ENCODE measurements at regions not wholly inside any gene's neighbourhood (a gene's known extent, or its start where the extent isn't known, plus 50 kb on each side); places are given as distances from the start of the nearest gene placed in this dataset.
"Not testable (repeated sequence)": the region's sequence is repeated elsewhere in the genome, so short reads cannot be mapped to it uniquely, and the experiment has no call there.

DNA sequence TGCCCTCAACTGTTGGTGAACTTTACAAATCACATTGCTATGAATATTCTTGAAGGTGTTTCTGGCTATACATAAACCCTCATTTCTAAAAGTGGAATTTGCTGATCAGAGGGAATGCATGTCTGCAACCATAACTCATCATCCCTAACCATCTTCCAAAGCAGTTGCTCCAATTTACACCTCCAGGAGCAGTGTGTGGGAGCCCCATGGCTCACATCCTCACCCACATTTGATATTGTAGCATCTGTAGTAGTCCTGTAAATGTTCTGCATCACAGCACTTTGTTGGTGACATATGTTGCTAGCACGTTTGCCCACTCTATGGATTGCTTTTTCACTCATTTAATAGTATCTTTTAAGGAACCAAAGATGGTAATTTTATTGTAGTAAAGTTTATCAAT, 183.8 kb upstream of the SMLR1 start:
- Mint-ChIP-seq H3K27me3 (no peaks in the 10 kb centered on the region), H3K27ac (no peak overlapping the region), H3K9me3 (ENCODE audit: insufficient read depth) (peaks cover 7% of the 10 kb centered on the region), H3K4me1 (no peaks in the 10 kb centered on the region), H3K4me3 (no peak overlapping the region)
- ChIA-PET POLR2A (no interaction called here), CTCF (no interaction called here)
- Histone ChIP-seq H4K20me1 (ENCODE audit: control insufficient read depth, insufficient read depth, low read length, poor library complexity, severe bottlenecking) (no peaks in the 10 kb centered on the region), H3K9ac (ENCODE audit: low read length) (no peak overlapping the region), H3K4me1 (ENCODE audit: control insufficient read depth in 2 of 2, insufficient read depth in 2 of 2, low read length in 2 of 2) (no peaks in the 10 kb centered on the region), H3K79me2 (ENCODE audit: control insufficient read depth, insufficient read depth, low read length) (no peaks in the 10 kb centered on the region), H3K27ac (ENCODE audit: low read length in 2 of 2) (no peak overlapping the region), H2AFZ (ENCODE audit: insufficient read depth, low read depth, low read length, poor library complexity, severe bottlenecking) (no peak overlapping the region), H3K9me3 (ENCODE audit: control extremely low read depth in 1 of 3, control insufficient read depth in 2 of 3, insufficient read depth in 1 of 3, low read length in 2 of 3) (peaks cover 0 to 4% (median 3%) of the 10 kb centered on the region in 3 donors), H3K4me2 (replicated peaks; ENCODE audit: low read depth, low read length, poor library complexity, severe bottlenecking) (no peak overlapping the region), H3K36me3 (replicated peaks in 1 of 2; ENCODE audit: control extremely low read depth in 1 of 2, control insufficient read depth in 1 of 2, extremely low read depth in 1 of 2, insufficient read depth in 2 of 2, low read length in 1 of 2) (no peaks in the 10 kb centered on the region), H3K27me3 (replicated peaks in 1 of 4; ENCODE audit: control extremely low read depth in 1 of 4, control insufficient read depth in 3 of 4, insufficient read depth in 4 of 4, low read length in 3 of 4) (no peaks in the 10 kb centered on the region), H3K4me3 (ENCODE audit: control extremely low read depth in 1 of 5, extremely low read depth in 1 of 5, insufficient read depth in 1 of 5, low read depth in 2 of 5, low read length in 4 of 5) (no peak overlapping the region)
- ATAC-seq (ENCODE audit: low read depth) (no peak), DNase-seq (no peak)
- intact Hi-C loops (cut with micrococcal nuclease): no loop called here
- TF ChIP-seq, protein P1, sequence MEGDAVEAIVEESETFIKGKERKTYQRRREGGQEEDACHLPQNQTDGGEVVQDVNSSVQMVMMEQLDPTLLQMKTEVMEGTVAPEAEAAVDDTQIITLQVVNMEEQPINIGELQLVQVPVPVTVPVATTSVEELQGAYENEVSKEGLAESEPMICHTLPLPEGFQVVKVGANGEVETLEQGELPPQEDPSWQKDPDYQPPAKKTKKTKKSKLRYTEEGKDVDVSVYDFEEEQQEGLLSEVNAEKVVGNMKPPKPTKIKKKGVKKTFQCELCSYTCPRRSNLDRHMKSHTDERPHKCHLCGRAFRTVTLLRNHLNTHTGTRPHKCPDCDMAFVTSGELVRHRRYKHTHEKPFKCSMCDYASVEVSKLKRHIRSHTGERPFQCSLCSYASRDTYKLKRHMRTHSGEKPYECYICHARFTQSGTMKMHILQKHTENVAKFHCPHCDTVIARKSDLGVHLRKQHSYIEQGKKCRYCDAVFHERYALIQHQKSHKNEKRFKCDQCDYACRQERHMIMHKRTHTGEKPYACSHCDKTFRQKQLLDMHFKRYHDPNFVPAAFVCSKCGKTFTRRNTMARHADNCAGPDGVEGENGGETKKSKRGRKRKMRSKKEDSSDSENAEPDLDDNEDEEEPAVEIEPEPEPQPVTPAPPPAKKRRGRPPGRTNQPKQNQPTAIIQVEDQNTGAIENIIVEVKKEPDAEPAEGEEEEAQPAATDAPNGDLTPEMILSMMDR (IDR thresholded peaks at IDR 0.05): no peak
- TF ChIP-seq EZH2 (IDR thresholded peaks at IDR 0.05; ENCODE audit: borderline replicate concordance, insufficient read depth, low read depth, low read length, poor library complexity, severe bottlenecking): no peak
- no CpG with 5 or more reads among the region's 1 CpG for WGBS (ENCODE audit: insufficient coverage)

DNA sequence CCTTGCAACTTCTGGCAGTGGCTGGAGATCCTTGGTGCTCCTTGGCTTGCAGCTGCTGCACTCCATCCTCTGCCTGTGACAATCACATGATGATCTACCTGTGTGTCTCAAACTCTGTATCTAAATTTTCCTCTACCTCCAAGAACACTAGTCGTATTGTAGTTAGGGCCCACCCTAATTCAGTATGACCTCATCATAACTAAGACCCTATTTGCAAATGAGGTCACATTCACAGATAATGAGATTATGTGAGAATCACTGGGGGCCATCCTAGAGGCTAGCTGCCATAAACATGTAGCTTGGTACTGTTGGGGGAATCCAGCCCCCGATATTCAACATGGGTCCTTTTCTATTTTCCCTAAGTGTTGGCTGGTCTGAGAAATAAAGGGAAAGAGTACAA, 183.0 kb upstream of the SMLR1 start:
- H3K9me3 Mint-ChIP-seq (ENCODE audit: insufficient read depth): peaks cover 3% of the 10 kb centered on the region
- Histone ChIP-seq H3K79me2 (ENCODE audit: control insufficient read depth, insufficient read depth, low read length) (no peaks in the 10 kb centered on the region), H3K36me3 (replicated peaks in 1 of 2; ENCODE audit: control extremely low read depth in 1 of 2, control insufficient read depth in 1 of 2, extremely low read depth in 1 of 2, insufficient read depth in 2 of 2, low read length in 1 of 2) (no peaks in the 10 kb centered on the region), H3K9me3 (ENCODE audit: control extremely low read depth in 1 of 3, control insufficient read depth in 2 of 3, insufficient read depth in 1 of 3, low read length in 2 of 3) (peaks cover 0 to 4% (median 3%) of the 10 kb centered on the region in 3 donors), H3K9ac (ENCODE audit: low read length) (no peak overlapping the region), H3K27me3 (replicated peaks in 1 of 4; ENCODE audit: control extremely low read depth in 1 of 4, control insufficient read depth in 3 of 4, insufficient read depth in 4 of 4, low read length in 3 of 4) (no peaks in the 10 kb centered on the region), H4K20me1 (ENCODE audit: control insufficient read depth, insufficient read depth, low read length, poor library complexity, severe bottlenecking) (no peaks in the 10 kb centered on the region), H3K27ac (ENCODE audit: low read length in 2 of 2) (no peak overlapping the region), H3K4me3 (ENCODE audit: control extremely low read depth in 1 of 5, extremely low read depth in 1 of 5, insufficient read depth in 1 of 5, low read depth in 2 of 5, low read length in 4 of 5) (no peak overlapping the region), H3K4me1 (ENCODE audit: control insufficient read depth in 2 of 2, insufficient read depth in 2 of 2, low read length in 2 of 2) (no peaks in the 10 kb centered on the region), H2AFZ (ENCODE audit: insufficient read depth, low read depth, low read length, poor library complexity, severe bottlenecking) (no peak overlapping the region), H3K4me2 (replicated peaks; ENCODE audit: low read depth, low read length, poor library complexity, severe bottlenecking) (no peak overlapping the region)
- DNase-seq: no peak
- 100% methylated on average over 1 of the region's 2 CpGs for WGBS (ENCODE audit: insufficient coverage)
- intact Hi-C loops (cut with micrococcal nuclease): no loop called here
- H3K4me3 Mint-ChIP-seq: no peak overlapping the region
- H3K27ac Mint-ChIP-seq: no peak overlapping the region
- ChIA-PET CTCF (no interaction called here), POLR2A (no interaction called here)
- H3K4me1 Mint-ChIP-seq: no peaks in the 10 kb centered on the region
- H3K27me3 Mint-ChIP-seq: no peaks in the 10 kb centered on the region
- TF ChIP-seq, protein P1 (IDR thresholded peaks at IDR 0.05): no peak
- no peak for TF ChIP-seq EZH2 (IDR thresholded peaks at IDR 0.05; ENCODE audit: borderline replicate concordance, insufficient read depth, low read depth, low read length, poor library complexity, severe bottlenecking)
- ATAC-seq (ENCODE audit: low read depth): no peak

DNA sequence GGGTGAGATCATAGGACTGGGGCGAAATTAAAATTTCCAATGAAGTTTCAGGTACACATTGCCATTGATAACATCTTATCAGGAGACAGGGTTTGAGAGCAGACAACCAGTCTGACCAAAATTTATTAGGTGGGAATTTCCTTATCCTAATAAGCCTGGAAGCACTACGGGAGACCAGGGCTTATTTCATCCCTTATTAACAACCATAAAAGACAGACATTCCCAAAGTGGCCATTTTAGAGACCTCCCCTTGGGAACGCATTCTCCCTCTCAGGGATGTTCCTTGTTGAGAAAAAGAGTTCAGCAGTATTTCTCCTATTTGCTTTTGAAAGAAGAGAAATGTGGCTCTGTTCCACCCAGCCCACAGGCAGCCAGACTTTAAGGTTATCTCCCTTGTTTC, 182.4 kb upstream of the SMLR1 start:
- H3K27me3 ChIP-seq (replicated peaks in 1 of 4; ENCODE audit: control extremely low read depth in 1 of 4, control insufficient read depth in 3 of 4, insufficient read depth in 4 of 4, low read length in 3 of 4); CTCF ChIA-PET; H4K20me1 ChIP-seq (ENCODE audit: control insufficient read depth, insufficient read depth, low read length, poor library complexity, severe bottlenecking); H3K4me3 ChIP-seq (ENCODE audit: control extremely low read depth in 1 of 5, extremely low read depth in 1 of 5, insufficient read depth in 1 of 5, low read depth in 2 of 5, low read length in 4 of 5); DNase-seq; H3K36me3 ChIP-seq (replicated peaks in 1 of 2; ENCODE audit: control extremely low read depth in 1 of 2, control insufficient read depth in 1 of 2, extremely low read depth in 1 of 2, insufficient read depth in 2 of 2, low read length in 1 of 2); H3K27me3 Mint-ChIP-seq; H3K9me3 Mint-ChIP-seq (ENCODE audit: insufficient read depth); H3K4me1 ChIP-seq (ENCODE audit: control insufficient read depth in 2 of 2, insufficient read depth in 2 of 2, low read length in 2 of 2); ATAC-seq (ENCODE audit: low read depth); H3K4me3 Mint-ChIP-seq; H3K79me2 ChIP-seq (ENCODE audit: control insufficient read depth, insufficient read depth, low read length); H2AFZ ChIP-seq (ENCODE audit: insufficient read depth, low read depth, low read length, poor library complexity, severe bottlenecking); POLR2A ChIA-PET; intact Hi-C loops (cut with micrococcal nuclease); H3K4me1 Mint-ChIP-seq; H3K4me2 ChIP-seq (replicated peaks; ENCODE audit: low read depth, low read length, poor library complexity, severe bottlenecking); H3K9ac ChIP-seq (ENCODE audit: low read length); H3K27ac Mint-ChIP-seq; H3K9me3 ChIP-seq (ENCODE audit: control extremely low read depth in 1 of 3, control insufficient read depth in 2 of 3, insufficient read depth in 1 of 3, low read length in 2 of 3); H3K27ac ChIP-seq (ENCODE audit: low read length in 2 of 2): not testable (repeated sequence)
- no CpG with 5 or more reads among the region's 3 CpGs for WGBS (ENCODE audit: insufficient coverage)
